ENCODE measurements at regions not wholly inside any gene's neighbourhood (a gene's known extent, or its start where the extent isn't known, plus 50 kb on each side); places are given as distances from the start of the nearest gene placed in this dataset.
A peak's percentile ranks its signal among the peaks of the same experiment; 100 is the strongest.
"Not testable (repeated sequence)": the region's sequence is repeated elsewhere in the genome, so short reads cannot be mapped to it uniquely, and the experiment has no call there.

GRCh38 chr12:74595696-74596095 lies 58.1 kb downstream of the ATXN7L3B start:
- no peak for DNase-seq

- DNase-seq, result no peak
Measured at GRCh38 chr12:74598819-74599218, 61.2 kb downstream of the ATXN7L3B start.

- DNase-seq, result no peak
Measured at GRCh38 chr12:74599932-74600331, 62.3 kb downstream of the ATXN7L3B start.

- DNase-seq, result not testable (repeated sequence)
Measured at GRCh38 chr12:74600817-74601216, 63.2 kb downstream of the ATXN7L3B start.

- no peak for DNase-seq
Measured at GRCh38 chr12:74602881-74603672, 65.4 kb downstream of the ATXN7L3B start.

- no peak for DNase-seq
Measured at GRCh38 chr12:74608231-74608775, 70.7 kb downstream of the ATXN7L3B start.

- DNase-seq, result no peak
Measured at GRCh38 chr12:74610711-74611110, 73.1 kb downstream of the ATXN7L3B start.

GRCh38 chr12:74614426-74614825 lies 76.8 kb downstream of the ATXN7L3B start:
- DNase-seq, result peak; percentile 30

- DNase-seq, result no peak
Measured at GRCh38 chr12:74619084-74619483, 81.4 kb downstream of the ATXN7L3B start.

GRCh38 chr12:74619884-74620283 lies 82.2 kb downstream of the ATXN7L3B start:
- no peak for DNase-seq

GRCh38 chr12:74620921-74621320 lies 83.3 kb downstream of the ATXN7L3B start:
- no peak for DNase-seq

- DNase-seq, result peak; percentile 66
Measured at GRCh38 chr12:74624201-74624600, 86.6 kb downstream of the ATXN7L3B start.

- no peak for DNase-seq
Measured at GRCh38 chr12:74626397-74626796, 88.8 kb downstream of the ATXN7L3B start.

GRCh38 chr12:74641262-74641661 lies 103.6 kb downstream of the ATXN7L3B start:
- no peak for DNase-seq

GRCh38 chr12:74641694-74642093 lies 104.1 kb downstream of the ATXN7L3B start:
- no peak for DNase-seq

GRCh38 chr12:74644681-74645080 lies 107.0 kb downstream of the ATXN7L3B start:
- no peak for DNase-seq

GRCh38 chr12:74646831-74647230 lies 109.2 kb downstream of the ATXN7L3B start:
- DNase-seq, result peak; percentile 49

GRCh38 chr12:74647256-74647655 lies 109.6 kb downstream of the ATXN7L3B start:
- no peak for DNase-seq

- DNase-seq, result no peak
Measured at GRCh38 chr12:74656251-74656650, 118.6 kb downstream of the ATXN7L3B start.

GRCh38 chr12:74660442-74660841 lies 122.8 kb downstream of the ATXN7L3B start:
- DNase-seq, result no peak

- no peak for DNase-seq
Measured at GRCh38 chr12:74663958-74664357, 126.3 kb downstream of the ATXN7L3B start.

- DNase-seq, result no peak
Measured at GRCh38 chr12:74665690-74666089, 128.1 kb downstream of the ATXN7L3B start.

GRCh38 chr12:74671421-74671820 lies 133.8 kb downstream of the ATXN7L3B start:
- DNase-seq, result no peak

GRCh38 chr12:74676955-74677354 lies 139.3 kb downstream of the ATXN7L3B start:
- not testable (repeated sequence) for DNase-seq

GRCh38 chr12:74685385-74685784 lies 147.8 kb downstream of the ATXN7L3B start:
- no peak for DNase-seq

Measured in NCI-H748 treated with DMSO at 0.1 percent for 48 hours (cell line).